AG10803 (cell line): ENCODE measurements at regions not wholly inside any gene's neighbourhood (a gene's known extent, or its start where the extent isn't known, plus 50 kb on each side); places are given as distances from the start of the nearest gene placed in this dataset.

Source experiments
- DNase-seq: peaks from one replicate; pipeline ENCODE4 v3.0.0; 2010; ENCODE audit warnings: low read depth
- H3K4me3 ChIP-seq: 2 replicates; pipeline ENCODE4 v1.5.1; 2011; ENCODE audit warnings: mild to moderate bottlenecking, low read length, control low read depth
- CTCF ChIP-seq: conservative IDR thresholded peaks from 2 replicates; pipeline ENCODE4 v1.5.1; 2011; ENCODE audit warnings: mild to moderate bottlenecking, low read length, control low read depth, inconsistent platforms

- TF ChIP-seq CTCF = no peak
- H3K4me3 ChIP-seq = no peak overlapping the region
- no peak for DNase-seq
Observed at GRCh38 chr12:107337346-107338095, 244.2 kb upstream of the CRY1 start.

- DNase-seq = no peak
- no peak overlapping the region for H3K4me3 ChIP-seq
- no peak for TF ChIP-seq CTCF
Observed at GRCh38 chr12:107339487-107339886, 246.1 kb upstream of the CRY1 start.

- no peak for TF ChIP-seq CTCF
- no peak overlapping the region for H3K4me3 ChIP-seq
- no peak for DNase-seq
Observed at GRCh38 chr12:107339932-107340331, 246.6 kb upstream of the CRY1 start.

DNA sequence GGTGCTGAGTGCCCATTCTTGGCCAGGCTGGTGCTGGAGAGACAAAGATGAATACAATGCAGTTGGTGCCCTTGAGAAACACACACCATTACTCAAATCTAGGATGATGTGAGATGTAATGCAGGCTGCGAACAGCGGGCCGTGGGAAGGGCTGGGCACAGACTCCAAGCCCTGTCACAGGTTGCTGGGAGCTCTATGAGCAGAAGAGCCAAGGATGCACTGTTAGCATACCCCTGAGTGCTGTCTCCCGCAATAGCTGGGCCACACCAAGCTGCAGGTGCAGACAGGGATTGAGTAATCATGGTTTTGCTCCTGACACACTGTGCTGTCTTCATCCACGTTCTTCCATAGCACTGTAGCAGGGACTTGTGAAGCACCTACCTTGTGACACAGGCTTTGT lies 247.5 kb upstream of the CRY1 start:
- TF ChIP-seq CTCF = no peak
- no peak overlapping the region for H3K4me3 ChIP-seq
- DNase-seq = no peak

- no peak for TF ChIP-seq CTCF
- no peak overlapping the region for H3K4me3 ChIP-seq
- peak; percentile 32 for DNase-seq
Observed at GRCh38 chr12:107344035-107344808, 250.9 kb upstream of the CRY1 start.

DNA sequence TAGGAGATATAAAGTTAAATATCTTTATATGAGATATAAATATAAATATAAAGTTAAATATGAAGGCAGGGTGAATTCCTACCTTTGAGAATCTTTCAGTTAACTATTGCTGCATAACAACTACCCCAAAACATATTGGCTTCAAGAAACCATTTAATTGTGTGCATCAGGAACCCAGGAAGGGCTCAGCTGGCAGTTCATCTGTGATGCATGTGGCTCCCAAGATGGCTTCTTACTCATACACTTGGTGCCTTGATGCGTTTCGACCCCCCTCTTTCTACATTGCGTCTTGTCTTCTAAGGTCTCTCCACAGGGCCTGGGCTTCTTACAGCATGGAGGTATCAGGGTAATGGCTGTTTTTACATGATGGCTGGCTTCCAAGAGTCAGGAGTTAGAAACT lies 253.9 kb upstream of the CRY1 start:
- DNase-seq = no peak
- H3K4me3 ChIP-seq = no peak overlapping the region
- TF ChIP-seq CTCF = no peak
